Type B pancreatic cell (in vitro differentiated cells): ENCODE measurements at regions not wholly inside any gene's neighbourhood (a gene's known extent, or its start where the extent isn't known, plus 50 kb on each side); places are given as distances from the start of the nearest gene placed in this dataset.

ENCODE experiments used
- DNase-seq: peaks from one replicate; pipeline ENCODE4 v3.0.0; 2021; ENCODE audit warnings: mixed read lengths; ENCODE audit not compliant: unreplicated experiment; ENCODE audit errors: extremely low spot score
- H3K27ac Mint-ChIP-seq: 2 replicates; pipeline ENCODE4 v1.8.0; 2021; ENCODE audit warnings: mild to moderate bottlenecking, mixed read lengths
- H3K27me3 Mint-ChIP-seq: 2 replicates; pipeline ENCODE4 v1.8.0; 2021; ENCODE audit warnings: mixed read lengths
- H3K36me3 Mint-ChIP-seq: 2 replicates; pipeline ENCODE4 v1.8.0; 2021; ENCODE audit warnings: mixed read lengths
- H3K4me1 Mint-ChIP-seq: one replicate; pipeline ENCODE4 v1.8.0; 2021; ENCODE audit warnings: mixed read lengths; ENCODE audit not compliant: unreplicated experiment
- H3K4me3 Mint-ChIP-seq: 2 replicates; pipeline ENCODE4 v1.8.0; 2021; ENCODE audit warnings: mild to moderate bottlenecking, mixed read lengths
- H3K9me3 Mint-ChIP-seq: 2 replicates; pipeline ENCODE4 v1.8.0; 2021; ENCODE audit warnings: mixed read lengths
- CTCF ChIP-seq: fragments of 200-600 bp; sonication (generic); conservative IDR thresholded peaks from 2 replicates; pipeline ENCODE4 v1.5.0; 2021; ENCODE audit warnings: antibody characterized with exemption, mild to moderate bottlenecking

- Mint-ChIP-seq H3K27ac (no peak overlapping the region), H3K36me3 (peaks cover 8% of the 10 kb centered on the region), H3K4me1 (peaks cover 4% of the 10 kb centered on the region), H3K9me3 (peaks cover 6% of the 10 kb centered on the region), H3K27me3 (no peaks in the 10 kb centered on the region), H3K4me3 (no peak overlapping the region)
- no peak for DNase-seq
- no peak for TF ChIP-seq CTCF
These were observed 85.4 kb upstream of the SOX5 start for GRCh38 chr12:24034894-24035293.

- no peak for DNase-seq
- peak overlapping the region; percentile 14 for H3K4me3 Mint-ChIP-seq
- H3K27ac Mint-ChIP-seq: no peak overlapping the region
- peaks cover 4% of the 10 kb centered on the region for H3K4me1 Mint-ChIP-seq
- no peak for TF ChIP-seq CTCF
- peaks cover 8% of the 10 kb centered on the region for H3K36me3 Mint-ChIP-seq
- no peaks in the 10 kb centered on the region for H3K27me3 Mint-ChIP-seq
- peaks cover 6% of the 10 kb centered on the region for H3K9me3 Mint-ChIP-seq
These were observed 84.7 kb upstream of the SOX5 start for GRCh38 chr12:24034160-24034559.

- H3K36me3 Mint-ChIP-seq: peaks cover 13% of the 10 kb centered on the region
- H3K4me3 Mint-ChIP-seq: no peak overlapping the region
- H3K27ac Mint-ChIP-seq: no peak overlapping the region
- DNase-seq: no peak
- H3K27me3 Mint-ChIP-seq: no peaks in the 10 kb centered on the region
- H3K9me3 Mint-ChIP-seq: peaks cover 11% of the 10 kb centered on the region
- TF ChIP-seq CTCF: no peak
- H3K4me1 Mint-ChIP-seq: no peaks in the 10 kb centered on the region
These were observed 77.9 kb upstream of the SOX5 start for GRCh38 chr12:24027352-24027751.

- H3K27me3 Mint-ChIP-seq: no peaks in the 10 kb centered on the region
- TF ChIP-seq CTCF: peak; percentile 82
- H3K4me3 Mint-ChIP-seq: no peak overlapping the region
- H3K4me1 Mint-ChIP-seq: peaks cover 6% of the 10 kb centered on the region
- peaks cover 12% of the 10 kb centered on the region for H3K36me3 Mint-ChIP-seq
- DNase-seq: no peak
- H3K9me3 Mint-ChIP-seq: peaks cover 17% of the 10 kb centered on the region
- no peak overlapping the region for H3K27ac Mint-ChIP-seq
These were observed 75.8 kb upstream of the SOX5 start for GRCh38 chr12:24025153-24025798.

- Mint-ChIP-seq H3K36me3 (peaks cover 14% of the 10 kb centered on the region), H3K27ac (no peak overlapping the region), H3K4me1 (peaks cover 9% of the 10 kb centered on the region), H3K4me3 (no peak overlapping the region), H3K27me3 (no peaks in the 10 kb centered on the region), H3K9me3 (peaks cover 14% of the 10 kb centered on the region)
- DNase-seq: no peak
- no peak for TF ChIP-seq CTCF
These were observed 73.6 kb upstream of the SOX5 start for GRCh38 chr12:24023081-24023480.

- Mint-ChIP-seq H3K4me1 (peaks cover 9% of the 10 kb centered on the region), H3K27ac (no peak overlapping the region), H3K27me3 (peaks cover 3% of the 10 kb centered on the region), H3K36me3 (peaks cover 16% of the 10 kb centered on the region), H3K4me3 (no peak overlapping the region), H3K9me3 (peaks cover 14% of the 10 kb centered on the region)
- no peak for DNase-seq
- TF ChIP-seq CTCF: no peak
These were observed 71.7 kb upstream of the SOX5 start for GRCh38 chr12:24021164-24021502.
